ENCODE measurements at regions not wholly inside any gene's neighbourhood (a gene's known extent, or its start where the extent isn't known, plus 50 kb on each side); places are given as distances from the start of the nearest gene placed in this dataset.
"Not testable (repeated sequence)": the region's sequence is repeated elsewhere in the genome, so short reads cannot be mapped to it uniquely, and the experiment has no call there.

DNA sequence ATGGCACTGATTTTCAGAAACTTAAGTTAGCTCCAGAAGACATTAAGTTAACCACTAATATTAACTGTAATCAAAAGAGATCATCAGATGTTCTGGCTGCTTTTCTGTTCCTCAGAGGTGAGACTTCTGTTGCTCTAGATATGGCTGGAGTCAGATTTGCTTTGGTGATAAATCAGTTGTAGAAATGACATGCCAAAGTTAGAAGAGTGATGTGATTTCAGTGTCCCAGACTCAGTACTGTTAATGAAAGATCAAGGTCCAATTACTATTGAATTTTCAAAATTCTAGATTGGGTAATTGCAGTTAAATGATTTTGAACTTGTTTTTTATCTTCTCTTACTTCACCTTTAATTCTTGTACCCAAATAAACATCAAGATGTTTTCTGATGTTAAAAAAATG, 402.4 kb upstream of the SYNCRIP start:
- H3K36me3 ChIP-seq (ENCODE audit: control insufficient read depth in 2 of 2, insufficient read depth in 2 of 2, low read length in 1 of 2) = no peaks in the 10 kb centered on the region
- no peaks in the 10 kb centered on the region for H3K27me3 ChIP-seq (ENCODE audit: control insufficient read depth in 1 of 2, insufficient read depth in 2 of 2, low read length in 2 of 2)
- H3K9me3 ChIP-seq (ENCODE audit: control insufficient read depth in 2 of 2, insufficient read depth in 1 of 2, low read depth in 1 of 2, low read length in 1 of 2) = no peaks in the 10 kb centered on the region
- no peak overlapping the region for H3K4me3 ChIP-seq (ENCODE audit: low read depth in 1 of 2, low read length in 2 of 2)
- no peak overlapping the region for H3K27ac ChIP-seq (ENCODE audit: low read depth in 2 of 2, low read length in 1 of 2)
- H3K4me1 ChIP-seq (ENCODE audit: control insufficient read depth in 2 of 2, insufficient read depth in 2 of 2, low read length in 1 of 2) = no peaks in the 10 kb centered on the region

DNA sequence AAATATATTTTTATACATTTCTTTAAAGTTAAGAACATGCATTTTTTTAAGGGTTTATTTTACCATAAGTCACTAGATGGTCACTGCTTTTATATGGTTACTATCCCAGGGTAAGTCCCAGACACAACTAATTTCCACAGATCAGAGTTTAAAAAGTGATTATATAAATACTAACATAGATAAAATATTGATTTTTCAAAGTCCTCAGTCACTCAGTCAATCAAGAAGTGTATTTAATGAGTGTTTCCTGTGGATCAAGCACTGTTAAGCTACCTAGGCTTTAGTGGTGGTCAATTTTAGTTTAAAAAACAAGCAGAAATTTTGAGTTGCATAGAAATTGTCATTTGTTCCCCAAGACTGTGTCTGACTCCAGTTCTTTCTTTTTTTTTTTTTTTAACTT, 399.5 kb upstream of the SYNCRIP start:
- no peaks in the 10 kb centered on the region for H3K4me1 ChIP-seq (ENCODE audit: control insufficient read depth in 2 of 2, insufficient read depth in 2 of 2, low read length in 1 of 2)
- H3K9me3 ChIP-seq (ENCODE audit: control insufficient read depth in 2 of 2, insufficient read depth in 1 of 2, low read depth in 1 of 2, low read length in 1 of 2) = no peaks in the 10 kb centered on the region
- H3K4me3 ChIP-seq (ENCODE audit: low read depth in 1 of 2, low read length in 2 of 2) = no peak overlapping the region
- no peak overlapping the region for H3K27ac ChIP-seq (ENCODE audit: low read depth in 2 of 2, low read length in 1 of 2)
- no peaks in the 10 kb centered on the region for H3K36me3 ChIP-seq (ENCODE audit: control insufficient read depth in 2 of 2, insufficient read depth in 2 of 2, low read length in 1 of 2)
- no peaks in the 10 kb centered on the region for H3K27me3 ChIP-seq (ENCODE audit: control insufficient read depth in 1 of 2, insufficient read depth in 2 of 2, low read length in 2 of 2)

DNA sequence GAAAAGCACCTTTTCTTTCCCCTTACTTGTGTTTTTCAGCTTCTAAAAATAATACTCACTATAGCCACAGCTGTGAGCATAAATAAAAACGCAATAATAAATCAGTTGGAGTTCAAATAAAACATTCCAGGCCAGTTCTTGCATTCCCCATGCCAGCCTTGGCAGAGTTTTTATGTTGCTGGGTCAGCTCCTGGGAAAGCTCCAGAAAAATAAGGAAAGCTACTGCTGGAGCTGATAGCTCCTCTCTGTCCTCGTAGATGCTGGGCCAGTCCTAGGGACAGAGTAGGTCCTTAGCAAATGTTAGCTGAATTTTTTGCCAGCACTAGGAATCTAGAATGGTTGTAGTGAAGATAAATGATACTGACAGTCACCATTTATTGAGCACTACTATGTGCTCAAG, 389.0 kb upstream of the SYNCRIP start:
- Histone ChIP-seq H3K36me3 (ENCODE audit: control insufficient read depth in 2 of 2, insufficient read depth in 2 of 2, low read length in 1 of 2) (no peaks in the 10 kb centered on the region), H3K27ac (ENCODE audit: low read depth in 2 of 2, low read length in 1 of 2) (no peak overlapping the region), H3K4me1 (ENCODE audit: control insufficient read depth in 2 of 2, insufficient read depth in 2 of 2, low read length in 1 of 2) (no peaks in the 10 kb centered on the region), H3K4me3 (ENCODE audit: low read depth in 1 of 2, low read length in 2 of 2) (no peak overlapping the region), H3K9me3 (ENCODE audit: control insufficient read depth in 2 of 2, insufficient read depth in 1 of 2, low read depth in 1 of 2, low read length in 1 of 2) (no peaks in the 10 kb centered on the region), H3K27me3 (ENCODE audit: control insufficient read depth in 1 of 2, insufficient read depth in 2 of 2, low read length in 2 of 2) (no peaks in the 10 kb centered on the region)
- 36 to 44% methylated on average over 2 of the region's 2 CpGs for WGBS, 2 donors

GRCh38 chr6:86030875-86031274, 388.2 kb upstream of the SYNCRIP start:
- H3K4me1 ChIP-seq (ENCODE audit: control insufficient read depth in 2 of 2, insufficient read depth in 2 of 2, low read length in 1 of 2) = no peaks in the 10 kb centered on the region
- 69 to 76% methylated on average over 3 of the region's 3 CpGs for WGBS, 2 donors
- H3K36me3 ChIP-seq (ENCODE audit: control insufficient read depth in 2 of 2, insufficient read depth in 2 of 2, low read length in 1 of 2) = no peaks in the 10 kb centered on the region
- no peaks in the 10 kb centered on the region for H3K9me3 ChIP-seq (ENCODE audit: control insufficient read depth in 2 of 2, insufficient read depth in 1 of 2, low read depth in 1 of 2, low read length in 1 of 2)
- H3K4me3 ChIP-seq (ENCODE audit: low read depth in 1 of 2, low read length in 2 of 2) = no peak overlapping the region
- no peaks in the 10 kb centered on the region for H3K27me3 ChIP-seq (ENCODE audit: control insufficient read depth in 1 of 2, insufficient read depth in 2 of 2, low read length in 2 of 2)
- no peak overlapping the region for H3K27ac ChIP-seq (ENCODE audit: low read depth in 2 of 2, low read length in 1 of 2)

GRCh38 chr6:86028776-86029175, 386.1 kb upstream of the SYNCRIP start:
- Histone ChIP-seq H3K4me3 (ENCODE audit: low read depth in 1 of 2, low read length in 2 of 2) (no peak overlapping the region), H3K27me3 (ENCODE audit: control insufficient read depth in 1 of 2, insufficient read depth in 2 of 2, low read length in 2 of 2) (no peaks in the 10 kb centered on the region), H3K36me3 (ENCODE audit: control insufficient read depth in 2 of 2, insufficient read depth in 2 of 2, low read length in 1 of 2) (no peaks in the 10 kb centered on the region), H3K27ac (ENCODE audit: low read depth in 2 of 2, low read length in 1 of 2) (no peak overlapping the region), H3K4me1 (ENCODE audit: control insufficient read depth in 2 of 2, insufficient read depth in 2 of 2, low read length in 1 of 2) (no peaks in the 10 kb centered on the region), H3K9me3 (ENCODE audit: control insufficient read depth in 2 of 2, insufficient read depth in 1 of 2, low read depth in 1 of 2, low read length in 1 of 2) (no peaks in the 10 kb centered on the region)

- H3K9me3 ChIP-seq (ENCODE audit: control insufficient read depth in 2 of 2, insufficient read depth in 1 of 2, low read depth in 1 of 2, low read length in 1 of 2); H3K27ac ChIP-seq (ENCODE audit: low read depth in 2 of 2, low read length in 1 of 2); H3K36me3 ChIP-seq (ENCODE audit: control insufficient read depth in 2 of 2, insufficient read depth in 2 of 2, low read length in 1 of 2); H3K27me3 ChIP-seq (ENCODE audit: control insufficient read depth in 1 of 2, insufficient read depth in 2 of 2, low read length in 2 of 2); H3K4me1 ChIP-seq (ENCODE audit: control insufficient read depth in 2 of 2, insufficient read depth in 2 of 2, low read length in 1 of 2); H3K4me3 ChIP-seq (ENCODE audit: low read depth in 1 of 2, low read length in 2 of 2): not testable (repeated sequence)
- 50 to 72% methylated on average over 9 to 10 of the region's 10 CpGs for WGBS, 2 donors
Observed at GRCh38 chr6:86026890-86027289, 384.2 kb upstream of the SYNCRIP start.

DNA sequence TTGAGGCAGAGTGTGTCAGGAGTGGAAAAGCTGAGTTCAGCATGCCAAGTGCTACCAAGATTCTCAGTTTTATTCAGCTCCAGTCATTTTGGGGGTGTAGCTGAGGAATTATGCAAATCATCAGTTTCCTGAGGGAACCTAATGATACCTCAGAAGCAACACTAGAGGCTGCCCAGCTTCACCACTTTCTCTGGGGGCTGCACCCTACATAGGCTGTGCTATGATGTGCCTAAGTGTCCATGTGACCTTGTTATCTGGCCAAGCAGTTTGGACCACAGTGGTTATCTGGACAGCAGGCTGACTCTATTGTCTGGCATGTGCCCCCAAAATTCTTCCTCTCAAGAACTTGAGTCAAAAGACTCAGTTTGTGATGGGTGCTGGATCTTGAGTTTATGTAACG, 374.6 kb upstream of the SYNCRIP start:
- no peak overlapping the region for H3K27ac ChIP-seq (ENCODE audit: low read depth in 2 of 2, low read length in 1 of 2)
- H3K36me3 ChIP-seq (ENCODE audit: control insufficient read depth in 2 of 2, insufficient read depth in 2 of 2, low read length in 1 of 2) = no peaks in the 10 kb centered on the region
- 75 to 84% methylated on average over 1 of the region's 1 CpG for WGBS, 2 donors
- H3K27me3 ChIP-seq (ENCODE audit: control insufficient read depth in 1 of 2, insufficient read depth in 2 of 2, low read length in 2 of 2) = no peaks in the 10 kb centered on the region
- H3K9me3 ChIP-seq (ENCODE audit: control insufficient read depth in 2 of 2, insufficient read depth in 1 of 2, low read depth in 1 of 2, low read length in 1 of 2) = no peaks in the 10 kb centered on the region
- H3K4me1 ChIP-seq (ENCODE audit: control insufficient read depth in 2 of 2, insufficient read depth in 2 of 2, low read length in 1 of 2) = no peaks in the 10 kb centered on the region
- no peak overlapping the region for H3K4me3 ChIP-seq (ENCODE audit: low read depth in 1 of 2, low read length in 2 of 2)

DNA sequence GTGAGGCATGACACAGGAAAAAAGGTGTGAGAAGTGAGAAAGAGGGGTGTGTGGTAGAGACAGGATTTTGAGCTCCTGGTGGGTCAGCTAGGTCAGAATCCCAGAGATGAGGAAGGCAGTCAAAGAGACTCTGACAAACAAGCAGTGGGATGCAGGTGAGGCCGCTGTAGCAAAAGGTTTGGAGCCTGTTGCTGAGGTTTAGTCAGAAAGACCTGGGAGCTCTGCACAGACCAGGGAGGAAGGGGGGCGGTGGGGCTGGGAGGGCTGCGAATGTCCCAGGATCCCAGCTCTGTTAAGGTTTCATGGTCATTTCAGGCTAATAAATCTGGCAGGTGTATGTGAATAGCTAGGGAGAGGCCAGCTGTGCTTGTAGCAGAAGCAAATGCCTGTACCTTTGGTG, 373.9 kb upstream of the SYNCRIP start:
- Histone ChIP-seq H3K4me1 (ENCODE audit: control insufficient read depth in 2 of 2, insufficient read depth in 2 of 2, low read length in 1 of 2) (no peaks in the 10 kb centered on the region), H3K4me3 (ENCODE audit: low read depth in 1 of 2, low read length in 2 of 2) (no peak overlapping the region), H3K27me3 (ENCODE audit: control insufficient read depth in 1 of 2, insufficient read depth in 2 of 2, low read length in 2 of 2) (no peaks in the 10 kb centered on the region), H3K36me3 (ENCODE audit: control insufficient read depth in 2 of 2, insufficient read depth in 2 of 2, low read length in 1 of 2) (no peaks in the 10 kb centered on the region), H3K9me3 (ENCODE audit: control insufficient read depth in 2 of 2, insufficient read depth in 1 of 2, low read depth in 1 of 2, low read length in 1 of 2) (no peaks in the 10 kb centered on the region), H3K27ac (ENCODE audit: low read depth in 2 of 2, low read length in 1 of 2) (no peak overlapping the region)
- 60 to 61% methylated on average over 3 of the region's 3 CpGs for WGBS, 2 donors

- WGBS, 2 donors = 51 to 61% methylated on average over 4 of the region's 4 CpGs
Observed at GRCh38 chr6:86016077-86016476, 373.4 kb upstream of the SYNCRIP start.

DNA sequence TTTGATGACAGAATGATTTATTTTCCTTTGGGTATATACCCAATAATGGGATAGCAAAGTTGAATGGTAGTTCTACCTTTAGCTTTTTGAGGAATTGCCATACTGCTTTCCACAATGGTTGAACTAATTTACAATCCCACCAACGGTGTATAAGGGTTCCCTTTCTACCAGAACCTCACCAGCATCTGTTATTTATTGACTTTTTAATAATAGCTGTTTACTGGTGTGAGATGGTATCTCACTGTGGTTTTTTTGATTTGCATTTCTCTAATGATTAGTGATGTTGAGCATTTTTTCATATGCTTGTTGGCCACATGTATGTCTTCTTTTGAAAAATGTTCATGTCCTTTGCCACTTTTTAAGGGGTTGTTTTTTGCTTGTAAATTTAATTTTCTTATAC, 370.3 kb upstream of the SYNCRIP start:
- H3K9me3 ChIP-seq (ENCODE audit: control insufficient read depth in 2 of 2, insufficient read depth in 1 of 2, low read depth in 1 of 2, low read length in 1 of 2); H3K36me3 ChIP-seq (ENCODE audit: control insufficient read depth in 2 of 2, insufficient read depth in 2 of 2, low read length in 1 of 2); H3K27me3 ChIP-seq (ENCODE audit: control insufficient read depth in 1 of 2, insufficient read depth in 2 of 2, low read length in 2 of 2); H3K4me1 ChIP-seq (ENCODE audit: control insufficient read depth in 2 of 2, insufficient read depth in 2 of 2, low read length in 1 of 2); H3K27ac ChIP-seq (ENCODE audit: low read depth in 2 of 2, low read length in 1 of 2); H3K4me3 ChIP-seq (ENCODE audit: low read depth in 1 of 2, low read length in 2 of 2): not testable (repeated sequence)
- 44 to 64% methylated on average over 1 of the region's 1 CpG for WGBS, 2 donors

More at GRCh38 chr6:86016077-86016476, 373.4 kb upstream of the SYNCRIP start:
- H3K36me3 ChIP-seq (ENCODE audit: control insufficient read depth in 2 of 2, insufficient read depth in 2 of 2, low read length in 1 of 2) = no peaks in the 10 kb centered on the region
- no peaks in the 10 kb centered on the region for H3K4me1 ChIP-seq (ENCODE audit: control insufficient read depth in 2 of 2, insufficient read depth in 2 of 2, low read length in 1 of 2)
- H3K27me3 ChIP-seq (ENCODE audit: control insufficient read depth in 1 of 2, insufficient read depth in 2 of 2, low read length in 2 of 2) = no peaks in the 10 kb centered on the region
- H3K4me3 ChIP-seq (ENCODE audit: low read depth in 1 of 2, low read length in 2 of 2) = no peak overlapping the region
- H3K9me3 ChIP-seq (ENCODE audit: control insufficient read depth in 2 of 2, insufficient read depth in 1 of 2, low read depth in 1 of 2, low read length in 1 of 2) = no peaks in the 10 kb centered on the region
- no peak overlapping the region for H3K27ac ChIP-seq (ENCODE audit: low read depth in 2 of 2, low read length in 1 of 2)

All from esophagus (tissue), 2 donors.